ENCODE measurements at regions not wholly inside any gene's neighbourhood (a gene's known extent, or its start where the extent isn't known, plus 50 kb on each side); places are given as distances from the start of the nearest gene placed in this dataset.

GRCh38 chr5:135217669-135218485, 181.2 kb downstream of the MACROH2A1 start:
- peaks cover 4% of the 10 kb centered on the region; the same call in 1 of the 2 replicates for H3K4me1 ChIP-seq (ENCODE audit: insufficient read depth, low read length)
- 89% methylated on average over 11 of the region's 11 CpGs for WGBS

GRCh38 chr5:135216471-135217343, 182.3 kb downstream of the MACROH2A1 start:
- Histone ChIP-seq H3K27me3 (ENCODE audit: insufficient read depth, low read length) (0 out of 2 replicates have a peak, but pooled peaks cover 3% of the 10 kb centered on the region), H3K27ac (ENCODE audit: low read depth, low read length) (no peak overlapping the region), H3K9ac (ENCODE audit: low read depth, low read length) (no peak overlapping the region), H3K36me3 (ENCODE audit: insufficient read depth, low read length) (no peaks in the 10 kb centered on the region), H3K4me1 (ENCODE audit: insufficient read depth, low read length) (peaks cover 4% of the 10 kb centered on the region; the same call in 1 of the 2 replicates), H3K9me3 (ENCODE audit: insufficient read depth, low read depth, low read length) (no peaks in the 10 kb centered on the region), H3K4me3 (ENCODE audit: low read length) (no peak overlapping the region)

More at GRCh38 chr5:135217669-135218485, 181.2 kb downstream of the MACROH2A1 start:
- no peaks in the 10 kb centered on the region for H3K9me3 ChIP-seq (ENCODE audit: insufficient read depth, low read depth, low read length)
- no peaks in the 10 kb centered on the region for H3K36me3 ChIP-seq (ENCODE audit: insufficient read depth, low read length)
- 0 out of 2 replicates have a peak, but pooled peaks cover 3% of the 10 kb centered on the region for H3K27me3 ChIP-seq (ENCODE audit: insufficient read depth, low read length)
- no peak overlapping the region for H3K4me3 ChIP-seq (ENCODE audit: low read length)
- H3K9ac ChIP-seq (ENCODE audit: low read depth, low read length): no peak overlapping the region
- H3K27ac ChIP-seq (ENCODE audit: low read depth, low read length): no peak overlapping the region

DNA sequence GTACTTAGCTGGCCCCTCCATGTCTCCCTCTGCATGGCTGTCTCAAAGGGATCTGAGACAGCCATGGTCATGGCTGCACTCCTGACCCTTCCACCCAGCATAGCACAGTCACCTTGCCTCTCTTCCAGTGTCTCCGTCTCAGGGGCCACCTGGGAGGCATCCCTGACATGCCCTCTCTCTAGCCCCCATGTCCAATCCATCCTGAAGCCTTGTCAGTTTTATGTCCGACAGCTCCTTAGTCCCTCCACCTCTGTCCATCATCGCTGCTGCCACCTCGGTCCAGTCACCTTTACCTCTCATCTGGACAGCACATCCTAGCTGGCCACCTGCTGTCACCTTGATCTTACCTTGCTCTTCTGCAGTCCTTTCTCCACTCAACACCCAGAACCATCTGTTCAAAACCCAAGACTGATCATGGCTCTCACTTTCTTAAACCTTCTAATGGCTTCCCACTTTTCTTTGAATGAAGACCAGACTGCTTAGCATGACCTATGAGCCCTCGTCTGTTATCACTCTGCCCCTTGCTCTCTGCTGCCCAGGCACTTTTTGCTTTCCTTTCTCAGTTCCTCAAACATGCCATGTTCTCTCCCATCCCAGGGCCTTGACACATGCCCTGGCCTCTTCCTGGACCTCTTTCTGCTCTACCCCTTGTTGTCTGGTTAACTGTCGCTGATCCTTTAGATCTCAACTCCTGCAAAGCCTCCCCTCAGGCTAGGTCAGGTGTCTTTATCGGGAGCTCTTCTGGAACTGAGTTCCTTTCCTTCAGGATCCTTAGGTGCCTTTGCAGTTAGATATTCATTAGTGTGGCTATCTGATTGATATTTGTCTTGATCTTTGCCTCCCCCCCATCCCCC, 181.8 kb upstream of the PITX1 start:
- Histone ChIP-seq H3K9ac (ENCODE audit: low read depth, low read length) (no peak overlapping the region), H3K27me3 (ENCODE audit: insufficient read depth, low read length) (0 out of 2 replicates have a peak, but pooled peaks cover 3% of the 10 kb centered on the region), H3K9me3 (ENCODE audit: insufficient read depth, low read depth, low read length) (no peaks in the 10 kb centered on the region), H3K4me1 (ENCODE audit: insufficient read depth, low read length) (peaks cover 4% of the 10 kb centered on the region; the same call in 1 of the 2 replicates), H3K36me3 (ENCODE audit: insufficient read depth, low read length) (no peaks in the 10 kb centered on the region), H3K4me3 (ENCODE audit: low read length) (no peak overlapping the region), H3K27ac (ENCODE audit: low read depth, low read length) (no peak overlapping the region)
- 86% methylated on average over 7 of the region's 7 CpGs for WGBS

GRCh38 chr5:135214897-135215616, 181.0 kb upstream of the PITX1 start:
- H3K27me3 ChIP-seq (ENCODE audit: insufficient read depth, low read length): 0 out of 2 replicates have a peak, but pooled peaks cover 3% of the 10 kb centered on the region
- peaks cover 4% of the 10 kb centered on the region; the same call in 1 of the 2 replicates for H3K4me1 ChIP-seq (ENCODE audit: insufficient read depth, low read length)
- H3K4me3 ChIP-seq (ENCODE audit: low read length): no peak overlapping the region
- no peaks in the 10 kb centered on the region for H3K9me3 ChIP-seq (ENCODE audit: insufficient read depth, low read depth, low read length)
- H3K27ac ChIP-seq (ENCODE audit: low read depth, low read length): no peak overlapping the region
- no peaks in the 10 kb centered on the region for H3K36me3 ChIP-seq (ENCODE audit: insufficient read depth, low read length)
- WGBS: 89% methylated on average over 7 of the region's 7 CpGs
- no peak overlapping the region for H3K9ac ChIP-seq (ENCODE audit: low read depth, low read length)

DNA sequence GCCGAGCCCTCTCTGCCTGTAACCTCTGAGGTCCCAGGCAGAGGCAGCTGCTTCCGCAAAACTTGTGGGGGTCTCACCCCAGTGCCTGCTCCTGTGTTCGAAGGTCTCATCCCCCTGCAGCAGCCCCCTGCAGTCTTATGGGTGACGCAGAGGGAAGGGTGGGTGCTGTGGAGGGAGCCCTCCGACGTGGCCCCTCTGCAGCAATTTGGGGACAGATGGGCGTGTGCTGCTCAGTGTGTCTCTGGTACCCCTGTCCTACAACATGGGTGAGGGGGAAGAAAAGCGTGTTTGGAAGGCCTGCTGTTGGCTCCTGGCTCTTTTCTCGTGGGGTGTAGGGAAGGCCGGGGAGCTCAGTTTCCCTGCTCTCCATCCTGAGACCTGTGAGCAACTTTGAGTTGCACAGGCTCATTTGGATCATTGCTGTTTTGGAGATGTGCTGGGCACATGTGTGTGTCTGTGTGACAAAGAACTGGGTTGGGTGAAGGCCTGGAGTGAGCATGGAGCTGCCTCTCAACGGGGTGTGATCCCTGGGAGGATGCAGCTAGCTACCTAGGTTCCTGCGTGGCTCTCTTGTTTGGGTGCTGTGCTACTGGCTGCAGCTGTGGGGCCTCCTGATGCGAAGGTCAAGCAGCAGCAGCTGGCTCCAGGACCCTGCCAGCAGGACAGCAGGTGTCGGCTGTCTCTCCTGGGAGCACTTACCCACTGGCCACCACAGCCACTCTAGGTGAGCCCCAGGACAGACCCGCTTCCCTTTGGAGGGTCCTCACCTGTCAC, 179.6 kb upstream of the PITX1 start:
- Histone ChIP-seq H3K27ac (ENCODE audit: low read depth, low read length) (no peak overlapping the region), H3K9ac (ENCODE audit: low read depth, low read length) (no peak overlapping the region), H3K4me3 (ENCODE audit: low read length) (no peak overlapping the region), H3K27me3 (ENCODE audit: insufficient read depth, low read length) (0 out of 2 replicates have a peak, but pooled peaks cover 3% of the 10 kb centered on the region), H3K9me3 (ENCODE audit: insufficient read depth, low read depth, low read length) (no peaks in the 10 kb centered on the region), H3K4me1 (ENCODE audit: insufficient read depth, low read length) (peaks cover 13% of the 10 kb centered on the region), H3K36me3 (ENCODE audit: insufficient read depth, low read length) (no peaks in the 10 kb centered on the region)
- 86% methylated on average over 15 of the region's 15 CpGs for WGBS

DNA sequence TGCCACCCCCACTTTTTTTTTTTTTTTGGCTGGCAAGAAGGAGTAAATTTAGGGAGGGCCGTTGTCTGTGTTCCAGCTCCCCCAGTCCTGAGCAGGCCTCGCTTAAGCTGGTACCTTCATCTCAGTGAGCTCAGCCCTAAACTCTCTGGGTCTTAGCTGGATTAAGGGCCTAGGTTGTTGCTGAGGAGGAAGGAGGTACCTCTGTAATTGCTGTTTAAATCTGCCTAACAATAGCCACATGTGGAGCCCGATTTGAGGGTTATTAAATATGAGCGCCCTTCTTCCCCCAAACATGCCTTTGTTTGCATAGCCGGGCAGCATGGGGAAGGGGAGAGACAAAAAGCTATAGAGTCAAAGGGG, 179.0 kb upstream of the PITX1 start:
- no peak overlapping the region for H3K27ac ChIP-seq (ENCODE audit: low read depth, low read length)
- no peak overlapping the region for H3K4me3 ChIP-seq (ENCODE audit: low read length)
- H3K27me3 ChIP-seq (ENCODE audit: insufficient read depth, low read length): 0 out of 2 replicates have a peak, but pooled peaks cover 3% of the 10 kb centered on the region
- H3K4me1 ChIP-seq (ENCODE audit: insufficient read depth, low read length): peaks cover 15% of the 10 kb centered on the region
- no peak overlapping the region for H3K9ac ChIP-seq (ENCODE audit: low read depth, low read length)
- H3K9me3 ChIP-seq (ENCODE audit: insufficient read depth, low read depth, low read length): no peaks in the 10 kb centered on the region
- no peaks in the 10 kb centered on the region for H3K36me3 ChIP-seq (ENCODE audit: insufficient read depth, low read length)
- WGBS: 63% methylated on average over 5 of the region's 5 CpGs

DNA sequence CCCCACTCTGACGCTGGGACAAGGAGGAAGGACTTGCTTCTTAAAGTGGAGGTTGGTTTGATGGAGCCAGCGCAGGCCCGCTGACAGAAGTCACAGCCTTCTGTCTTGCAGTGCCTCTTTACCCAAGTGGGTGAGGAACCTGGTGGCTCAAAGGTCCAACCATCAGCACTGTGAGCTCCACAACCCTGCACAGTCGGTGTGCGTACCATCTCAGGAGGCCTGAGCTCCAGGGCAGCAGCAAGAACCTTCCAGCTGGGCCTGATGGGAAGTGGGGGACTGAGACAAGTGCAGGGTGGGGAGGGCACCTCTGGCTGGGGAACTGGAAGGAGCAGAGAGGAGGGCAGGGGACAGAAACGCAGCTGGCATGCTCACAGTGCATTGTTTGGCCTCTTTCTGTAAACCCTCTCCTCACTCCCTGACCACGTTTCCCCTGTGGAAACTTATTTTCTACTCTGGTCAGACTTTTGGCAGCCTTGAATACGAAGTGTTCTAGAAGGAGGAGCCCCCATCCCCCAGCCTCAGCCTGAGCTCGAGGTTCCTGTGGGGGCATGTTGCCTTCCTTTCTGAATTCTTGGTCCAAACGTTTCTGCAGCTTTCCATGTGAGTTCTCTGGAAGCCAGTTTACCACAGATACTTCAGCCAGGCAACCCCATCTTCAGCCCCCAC, 178.5 kb upstream of the PITX1 start:
- Histone ChIP-seq H3K9ac (ENCODE audit: low read depth, low read length) (no peak overlapping the region), H3K36me3 (ENCODE audit: insufficient read depth, low read length) (no peaks in the 10 kb centered on the region), H3K9me3 (ENCODE audit: insufficient read depth, low read depth, low read length) (no peaks in the 10 kb centered on the region), H3K4me1 (ENCODE audit: insufficient read depth, low read length) (peaks cover 15% of the 10 kb centered on the region), H3K27ac (ENCODE audit: low read depth, low read length) (no peak overlapping the region), H3K4me3 (ENCODE audit: low read length) (no peak overlapping the region), H3K27me3 (ENCODE audit: insufficient read depth, low read length) (0 out of 2 replicates have a peak, but pooled peaks cover 3% of the 10 kb centered on the region)
- WGBS: 83% methylated on average over 10 of the region's 10 CpGs

DNA sequence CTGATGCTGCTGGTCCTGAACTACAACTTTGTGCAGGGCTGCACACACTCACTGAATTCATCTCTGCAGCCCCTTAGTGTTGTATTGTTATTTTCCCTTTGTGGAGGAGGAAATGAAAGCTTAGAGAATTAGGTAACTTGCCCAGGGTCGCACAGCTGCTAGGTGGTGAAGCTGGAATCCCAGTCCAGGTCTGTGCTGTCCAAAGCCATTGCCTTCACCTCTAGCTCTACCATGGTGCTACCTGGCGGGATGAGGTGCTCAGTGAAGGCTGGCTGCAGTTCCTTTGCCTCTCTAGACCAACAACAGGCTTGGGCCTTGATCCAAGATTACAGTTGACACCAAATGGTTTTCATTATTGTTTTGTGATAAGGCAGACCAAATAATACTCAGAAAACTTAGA, 177.8 kb upstream of the PITX1 start:
- no peaks in the 10 kb centered on the region for H3K36me3 ChIP-seq (ENCODE audit: insufficient read depth, low read length)
- H3K4me3 ChIP-seq (ENCODE audit: low read length): no peak overlapping the region
- H3K4me1 ChIP-seq (ENCODE audit: insufficient read depth, low read length): peaks cover 15% of the 10 kb centered on the region
- H3K27ac ChIP-seq (ENCODE audit: low read depth, low read length): no peak overlapping the region
- 96% methylated on average over 2 of the region's 2 CpGs for WGBS
- no peak overlapping the region for H3K9ac ChIP-seq (ENCODE audit: low read depth, low read length)
- H3K27me3 ChIP-seq (ENCODE audit: insufficient read depth, low read length): 0 out of 2 replicates have a peak, but pooled peaks cover 3% of the 10 kb centered on the region
- H3K9me3 ChIP-seq (ENCODE audit: insufficient read depth, low read depth, low read length): no peaks in the 10 kb centered on the region

DNA sequence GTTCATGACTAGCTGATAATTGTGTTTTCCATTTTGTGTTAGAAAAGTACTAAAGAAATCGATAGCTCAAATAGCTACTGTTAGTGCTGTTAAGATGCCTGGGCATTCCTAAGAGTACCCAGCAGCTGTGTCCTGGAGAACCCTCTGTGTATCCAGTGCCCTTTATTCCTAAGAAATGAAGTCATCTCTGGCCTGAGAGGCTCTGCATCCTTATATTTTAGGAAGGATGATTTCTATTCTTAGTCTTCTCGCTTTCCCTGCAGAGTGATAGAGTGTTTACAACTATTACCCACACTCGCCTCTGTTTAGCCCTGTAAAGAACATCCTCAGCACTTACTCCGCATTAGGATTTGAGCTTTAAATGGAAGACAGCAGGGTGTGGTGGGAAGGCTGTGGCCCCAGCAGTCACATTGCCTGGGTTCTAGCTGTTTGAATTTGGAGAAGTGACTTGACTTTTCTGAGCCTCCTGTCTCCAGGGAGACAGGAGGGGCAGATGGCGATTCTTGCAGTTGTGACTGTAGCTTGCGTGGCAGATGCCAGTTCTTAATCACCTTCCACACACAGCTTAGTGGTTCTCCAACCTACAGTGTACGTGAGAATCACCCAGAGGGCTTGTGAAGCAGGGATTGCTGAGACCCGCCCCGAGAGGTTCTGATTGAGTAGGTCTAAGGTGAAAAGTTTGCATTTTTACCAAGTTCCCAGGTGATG, 177.2 kb upstream of the PITX1 start:
- no peak overlapping the region for H3K27ac ChIP-seq (ENCODE audit: low read depth, low read length)
- H3K9me3 ChIP-seq (ENCODE audit: insufficient read depth, low read depth, low read length): no peaks in the 10 kb centered on the region
- H3K27me3 ChIP-seq (ENCODE audit: insufficient read depth, low read length): 0 out of 2 replicates have a peak, but pooled peaks cover 3% of the 10 kb centered on the region
- 95% methylated on average over 8 of the region's 9 CpGs for WGBS
- H3K36me3 ChIP-seq (ENCODE audit: insufficient read depth, low read length): no peaks in the 10 kb centered on the region
- H3K9ac ChIP-seq (ENCODE audit: low read depth, low read length): no peak overlapping the region
- H3K4me1 ChIP-seq (ENCODE audit: insufficient read depth, low read length): peaks cover 15% of the 10 kb centered on the region
- no peak overlapping the region for H3K4me3 ChIP-seq (ENCODE audit: low read length)
